PFSK-1 (cell line): ENCODE measurements at regions not wholly inside any gene's neighbourhood (a gene's known extent, or its start where the extent isn't known, plus 50 kb on each side); places are given as distances from the start of the nearest gene placed in this dataset.

Source experiments
- FOXP2 ChIP-seq: optimal IDR thresholded peaks from 2 replicates; pipeline ENCODE3; 2011; ENCODE audit warnings: borderline replicate concordance, control low read depth, inconsistent platforms; ENCODE audit not compliant: insufficient read depth; ENCODE audit errors: extremely low read length, extremely low read depth
- POLR2AphosphoS5 ChIP-seq: IDR thresholded peaks from 2 replicates; pipeline ENCODE4 v1.6.1; 2012; ENCODE audit warnings: low read depth, mild to moderate bottlenecking, control low read depth, low read length, moderate library complexity
- TAF1 ChIP-seq: IDR thresholded peaks from 2 replicates; pipeline ENCODE4 v1.6.1; 2012; ENCODE audit warnings: low read length, control low read depth, borderline replicate concordance; ENCODE audit not compliant: insufficient read depth
- TF ChIP-seq, protein P1 (sequence below), 2 experiments: IDR thresholded peaks; 2 replicates each; pipeline versions ENCODE4 v1.6.1 to v1.8.0; 2011 to 2012; ENCODE audit warnings: low read depth in 2 of 2, low read length in 2 of 2, control low read depth in 1 of 2, inconsistent platforms in 1 of 2, mild to moderate bottlenecking in 1 of 2, moderate library complexity in 1 of 2; ENCODE audit not compliant: insufficient read depth in 1 of 2

DNA sequence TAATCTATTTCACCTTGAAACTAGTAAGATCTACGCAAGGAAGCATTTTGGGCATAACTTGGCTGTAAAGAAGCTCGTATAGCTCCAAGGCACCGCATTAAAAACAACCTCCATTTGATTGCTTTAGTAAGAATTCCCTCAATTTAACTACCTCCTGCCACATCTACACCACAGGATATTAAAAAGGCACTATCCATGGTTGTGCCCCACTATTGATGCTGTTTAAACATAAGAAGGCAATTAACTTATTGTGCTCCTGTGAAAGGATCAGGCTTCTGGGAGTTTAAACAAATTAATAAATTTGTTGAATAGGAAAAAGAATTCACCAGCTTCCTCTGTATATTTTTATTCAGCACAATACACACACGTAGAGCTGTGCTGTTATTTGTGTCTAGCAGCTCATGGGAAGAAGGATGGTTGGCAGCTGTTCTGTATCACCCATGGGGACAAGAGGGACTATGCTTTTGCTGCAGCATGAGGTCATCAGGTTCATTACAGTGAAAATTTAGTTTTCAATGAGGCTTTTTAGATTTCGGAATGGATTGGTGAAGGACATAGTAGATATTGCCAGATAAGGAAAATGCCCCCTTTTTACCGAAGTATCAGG lies 513.3 kb downstream of the HAO1 start:
- TF ChIP-seq POLR2AphosphoS5 (no peak), FOXP2 (no peak), TAF1 (no peak)
- TF ChIP-seq, protein P1, sequence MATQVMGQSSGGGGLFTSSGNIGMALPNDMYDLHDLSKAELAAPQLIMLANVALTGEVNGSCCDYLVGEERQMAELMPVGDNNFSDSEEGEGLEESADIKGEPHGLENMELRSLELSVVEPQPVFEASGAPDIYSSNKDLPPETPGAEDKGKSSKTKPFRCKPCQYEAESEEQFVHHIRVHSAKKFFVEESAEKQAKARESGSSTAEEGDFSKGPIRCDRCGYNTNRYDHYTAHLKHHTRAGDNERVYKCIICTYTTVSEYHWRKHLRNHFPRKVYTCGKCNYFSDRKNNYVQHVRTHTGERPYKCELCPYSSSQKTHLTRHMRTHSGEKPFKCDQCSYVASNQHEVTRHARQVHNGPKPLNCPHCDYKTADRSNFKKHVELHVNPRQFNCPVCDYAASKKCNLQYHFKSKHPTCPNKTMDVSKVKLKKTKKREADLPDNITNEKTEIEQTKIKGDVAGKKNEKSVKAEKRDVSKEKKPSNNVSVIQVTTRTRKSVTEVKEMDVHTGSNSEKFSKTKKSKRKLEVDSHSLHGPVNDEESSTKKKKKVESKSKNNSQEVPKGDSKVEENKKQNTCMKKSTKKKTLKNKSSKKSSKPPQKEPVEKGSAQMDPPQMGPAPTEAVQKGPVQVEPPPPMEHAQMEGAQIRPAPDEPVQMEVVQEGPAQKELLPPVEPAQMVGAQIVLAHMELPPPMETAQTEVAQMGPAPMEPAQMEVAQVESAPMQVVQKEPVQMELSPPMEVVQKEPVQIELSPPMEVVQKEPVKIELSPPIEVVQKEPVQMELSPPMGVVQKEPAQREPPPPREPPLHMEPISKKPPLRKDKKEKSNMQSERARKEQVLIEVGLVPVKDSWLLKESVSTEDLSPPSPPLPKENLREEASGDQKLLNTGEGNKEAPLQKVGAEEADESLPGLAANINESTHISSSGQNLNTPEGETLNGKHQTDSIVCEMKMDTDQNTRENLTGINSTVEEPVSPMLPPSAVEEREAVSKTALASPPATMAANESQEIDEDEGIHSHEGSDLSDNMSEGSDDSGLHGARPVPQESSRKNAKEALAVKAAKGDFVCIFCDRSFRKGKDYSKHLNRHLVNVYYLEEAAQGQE (IDR thresholded peaks at IDR 0.05; ENCODE audit: insufficient read depth in 1 of 2, low read depth in 2 of 2, low read length in 2 of 2): no peak
